Fibroblast of gingiva (primary cell): ENCODE measurements at regions not wholly inside any gene's neighbourhood (a gene's known extent, or its start where the extent isn't known, plus 50 kb on each side); places are given as distances from the start of the nearest gene placed in this dataset.
A peak's percentile ranks its signal among the peaks of the same experiment; 100 is the strongest.

Experiments used
- DNase-seq: peaks from one replicate; pipeline ENCODE4 v3.0.0-alpha.2; 2011; ENCODE audit warnings: low read depth

DNA sequence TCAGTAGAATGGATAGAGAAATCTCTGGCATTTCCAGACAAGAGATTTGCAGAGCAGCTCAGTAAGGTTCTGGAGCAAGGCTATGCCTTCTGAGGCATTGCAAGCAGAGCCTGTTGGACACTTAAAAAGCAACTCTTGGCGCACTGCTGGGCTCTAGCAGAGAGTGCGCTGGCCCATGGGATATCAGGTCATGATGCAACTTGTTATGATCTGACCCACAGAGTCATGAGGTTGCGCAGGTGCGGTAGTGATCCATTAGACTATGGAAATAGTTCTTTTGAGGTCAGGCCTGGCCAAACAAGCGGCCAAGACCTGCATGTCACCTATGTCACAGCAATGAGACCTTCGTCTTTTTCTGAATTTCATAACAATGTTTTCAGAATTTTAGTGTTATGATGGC is 168.6 kb downstream of the TMTC3 start:
- peak; percentile 8 for DNase-seq

DNA sequence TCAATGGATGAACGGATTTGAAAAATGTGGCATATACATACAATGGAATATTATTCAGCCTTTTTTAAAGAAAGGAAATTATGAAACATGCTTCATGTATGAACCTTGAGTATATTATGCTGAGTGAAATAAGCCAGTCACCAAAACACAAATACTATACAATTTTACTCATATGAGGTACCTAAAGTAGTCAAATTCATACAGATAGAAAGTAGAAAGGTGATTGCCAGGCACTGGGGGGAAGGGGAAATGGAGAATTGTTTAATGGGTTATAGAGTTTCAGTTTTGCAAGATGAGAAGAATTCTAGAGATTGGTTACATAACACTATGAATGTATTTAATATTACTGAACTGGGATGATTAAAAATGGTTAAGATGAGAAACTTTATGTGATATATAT is 171.4 kb downstream of the TMTC3 start:
- no peak for DNase-seq

DNA sequence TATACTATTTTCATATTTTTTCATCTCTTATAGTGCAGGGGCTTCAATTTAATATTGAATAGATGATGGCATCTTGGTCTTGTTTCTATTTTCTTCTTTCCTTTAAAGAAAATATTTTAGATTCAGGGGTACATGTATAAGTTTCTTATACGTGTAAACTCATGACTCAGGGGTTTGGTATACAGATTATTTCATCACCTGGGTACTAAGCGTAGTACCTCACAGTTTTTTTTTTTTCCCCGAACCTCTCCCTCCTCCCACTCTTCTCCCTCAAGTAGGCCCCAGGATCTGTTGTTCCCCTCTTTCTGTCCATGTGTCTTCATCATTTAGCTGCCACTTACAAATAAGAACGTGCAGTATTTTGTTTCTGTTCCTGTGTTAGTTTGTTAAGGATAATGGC is 172.6 kb downstream of the TMTC3 start:
- no peak for DNase-seq

DNA sequence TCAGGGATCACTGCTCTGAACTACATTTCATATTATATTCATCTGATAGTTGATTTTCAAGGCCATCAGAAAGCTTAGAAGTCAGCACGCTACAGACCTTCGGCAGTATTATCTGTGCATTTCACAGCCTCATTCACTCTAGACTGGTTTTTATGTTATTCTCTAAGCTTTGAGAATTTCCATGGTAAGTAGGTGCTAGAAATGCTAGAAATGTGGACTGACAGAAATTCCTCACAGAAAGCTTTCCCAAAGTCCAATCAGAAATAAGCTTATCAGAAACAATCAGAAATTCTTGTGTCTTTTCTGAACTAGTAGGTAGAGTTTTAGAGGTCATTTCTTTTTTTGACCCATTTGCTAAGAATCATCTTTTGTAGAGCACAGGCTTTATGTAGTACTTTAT is 176.6 kb downstream of the TMTC3 start:
- no peak for DNase-seq

DNA sequence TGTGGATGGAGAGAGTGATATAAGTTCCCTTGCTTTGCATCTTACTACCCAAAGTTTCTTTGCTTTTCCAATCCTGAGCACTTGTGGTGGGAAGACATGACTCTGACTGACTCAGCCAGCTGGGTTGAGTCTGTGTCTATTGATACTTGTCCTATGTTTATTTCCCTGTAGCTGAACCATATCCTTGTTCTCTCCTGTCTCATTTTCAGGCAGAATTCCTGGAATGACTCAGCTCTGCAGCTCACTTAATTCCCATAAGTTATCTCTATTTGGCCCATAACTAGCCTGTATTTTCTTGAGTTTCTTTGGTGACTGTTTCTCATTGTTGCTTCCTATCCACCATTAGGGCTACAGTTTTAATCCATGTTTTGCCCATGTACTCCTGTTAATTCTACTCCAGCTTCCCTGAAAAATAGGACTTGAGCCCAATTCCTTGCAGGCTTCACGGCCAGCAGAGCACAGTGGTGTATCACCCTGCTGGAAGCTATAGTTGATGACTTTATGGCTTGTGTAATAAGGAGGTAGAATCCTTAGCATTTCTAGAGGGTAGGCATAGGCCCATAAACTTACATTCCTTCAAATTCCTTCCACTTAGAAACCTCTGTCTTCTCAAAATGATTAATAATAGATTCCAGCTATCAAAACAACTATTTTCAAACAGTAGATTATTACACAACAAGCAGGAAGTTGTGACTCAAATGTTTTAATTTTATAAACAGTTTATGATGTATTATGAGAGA is 183.1 kb downstream of the TMTC3 start:
- peak; percentile 95 for DNase-seq

DNA sequence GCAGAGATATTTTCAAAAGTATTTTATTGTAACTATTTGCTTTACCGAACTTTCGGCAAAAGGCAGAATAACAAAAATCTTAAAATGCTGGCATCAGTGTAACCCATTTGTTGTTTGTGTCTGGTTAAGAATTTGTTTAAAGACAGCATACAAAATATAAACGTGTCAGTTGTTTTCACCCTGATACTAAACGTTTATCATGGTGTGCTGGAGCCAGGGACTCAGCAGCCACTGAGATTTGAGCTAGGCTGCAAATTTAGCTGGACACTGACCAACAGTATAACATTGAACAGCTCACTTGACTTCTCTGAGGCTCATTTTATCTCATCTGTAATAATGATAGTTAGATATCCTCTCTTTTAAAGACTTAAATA is 183.7 kb downstream of the TMTC3 start:
- DNase-seq: no peak

DNA sequence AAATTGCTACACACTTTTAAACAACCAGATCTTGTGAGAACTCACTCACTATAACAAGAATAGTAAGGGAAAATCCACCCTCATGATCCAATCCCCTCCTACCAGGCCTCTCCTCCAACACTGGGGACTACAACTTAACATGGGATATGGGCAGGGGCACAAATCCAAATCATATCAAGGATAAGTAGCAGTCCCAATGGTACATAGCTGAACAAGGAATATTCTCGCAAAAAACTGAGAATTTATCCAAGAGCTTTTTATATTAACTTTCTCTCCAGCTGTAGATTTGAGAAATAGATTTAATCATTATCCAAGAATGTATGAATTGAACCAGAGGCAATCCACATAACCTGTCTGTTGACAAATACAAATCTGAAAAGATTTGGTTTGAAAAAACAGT is 185.2 kb downstream of the TMTC3 start:
- DNase-seq: no peak

DNA sequence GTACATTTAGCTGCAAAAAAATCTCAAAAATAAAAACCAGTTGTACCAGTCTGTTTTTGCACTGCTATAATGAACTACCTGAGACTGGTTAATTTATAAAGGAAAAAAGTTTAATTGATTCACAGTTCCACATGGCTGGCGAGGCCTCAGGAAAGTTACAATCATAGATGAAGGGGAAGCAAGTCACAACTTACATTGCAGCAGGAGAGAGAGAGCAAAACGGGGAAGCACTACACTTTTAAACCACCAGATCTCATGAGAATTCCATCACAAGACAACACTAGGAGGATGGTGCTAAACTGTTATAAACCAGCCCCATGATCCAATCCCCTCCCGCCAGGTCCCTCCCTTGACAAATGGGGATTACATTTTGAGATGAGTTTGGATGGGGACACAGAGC is 186.0 kb downstream of the TMTC3 start:
- DNase-seq: no peak

DNA sequence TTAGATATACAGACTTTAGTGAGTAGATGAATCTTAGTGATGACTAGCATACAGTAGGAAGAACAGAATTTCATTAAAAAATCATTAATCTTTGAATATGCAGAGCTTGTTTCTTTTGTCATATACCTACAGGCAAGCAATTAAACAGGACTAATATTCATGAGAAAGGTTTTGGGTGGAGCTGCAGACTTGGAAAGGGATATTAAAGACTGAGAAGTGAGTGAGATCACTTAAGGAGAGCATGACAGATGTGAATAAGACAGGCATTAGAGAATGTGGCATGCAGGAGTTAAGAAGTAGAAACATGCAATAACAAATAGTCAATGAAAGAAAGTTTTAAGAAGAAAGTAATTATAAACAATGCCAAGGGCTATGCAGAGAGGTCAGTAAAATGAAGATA is 187.7 kb downstream of the TMTC3 start:
- DNase-seq: no peak

DNA sequence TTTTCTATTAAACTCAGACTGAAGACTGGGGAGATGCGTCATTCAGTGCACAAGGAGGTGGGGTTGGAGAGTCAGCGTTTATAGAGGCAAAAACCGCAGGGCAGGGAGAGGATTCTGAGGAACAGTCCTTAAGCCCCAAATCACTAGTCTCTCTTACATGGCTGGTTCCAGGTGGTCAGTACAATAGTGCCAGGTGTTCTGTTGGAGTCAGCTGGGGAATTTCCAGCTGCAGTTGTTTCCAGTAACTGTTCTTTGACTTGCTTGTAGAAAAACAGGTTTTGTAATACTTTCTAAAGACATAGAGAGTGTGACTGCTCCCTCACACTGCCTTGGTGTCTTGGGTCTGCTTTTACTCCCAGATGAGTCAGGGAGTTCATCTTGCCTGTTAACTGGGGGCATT is 192.2 kb downstream of the TMTC3 start:
- DNase-seq: peak; percentile 66

DNA sequence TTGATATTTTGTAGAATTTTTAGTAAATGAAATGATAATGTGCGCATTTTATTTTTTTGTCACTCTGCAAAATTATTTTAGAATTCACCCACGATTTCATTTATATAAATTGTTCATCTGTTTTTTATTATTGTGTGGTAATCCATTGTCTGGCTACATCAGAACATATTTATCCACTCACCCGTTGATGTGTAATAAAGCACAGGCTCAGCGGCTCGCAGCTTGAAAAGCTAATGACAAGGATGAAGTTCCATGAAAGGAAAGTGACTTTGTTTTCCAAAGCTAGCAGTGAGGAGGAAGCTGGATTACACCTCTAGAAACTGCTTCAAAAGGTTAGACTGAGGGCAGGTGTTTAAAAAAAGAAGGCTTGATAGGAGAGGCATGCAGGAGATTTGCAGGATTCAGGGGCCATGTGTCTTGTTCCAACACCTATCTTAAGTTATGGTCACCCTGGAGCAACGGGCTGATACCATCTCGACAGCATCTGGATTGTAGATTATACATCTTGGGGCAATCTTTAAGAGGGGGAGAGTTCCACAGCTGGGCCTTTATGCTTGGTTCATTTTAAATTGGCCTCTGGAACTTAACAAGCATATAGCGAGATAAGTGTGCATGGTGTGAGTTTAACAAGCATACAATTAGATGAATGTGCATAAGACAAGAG is 194.1 kb downstream of the TMTC3 start:
- DNase-seq: peak; percentile 45

DNA sequence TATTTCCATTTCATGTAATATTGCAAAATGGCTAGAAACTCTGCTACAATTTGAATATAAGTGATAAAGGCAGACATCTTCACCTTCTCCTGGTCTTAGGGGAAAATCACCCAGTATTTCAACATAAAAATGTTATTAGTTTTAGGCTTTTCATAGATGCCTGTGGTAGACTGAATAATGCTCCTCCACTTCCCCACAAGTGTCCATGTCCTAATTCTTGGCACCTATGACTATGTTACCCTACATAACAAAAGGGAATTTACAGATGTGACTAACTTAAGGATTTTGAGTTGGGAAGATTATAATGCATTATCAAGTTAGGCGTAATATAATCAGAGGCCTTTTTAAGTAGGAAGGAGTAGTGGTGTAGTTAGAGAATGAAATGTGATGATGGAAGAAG is 196.4 kb downstream of the TMTC3 start:
- DNase-seq: no peak

DNA sequence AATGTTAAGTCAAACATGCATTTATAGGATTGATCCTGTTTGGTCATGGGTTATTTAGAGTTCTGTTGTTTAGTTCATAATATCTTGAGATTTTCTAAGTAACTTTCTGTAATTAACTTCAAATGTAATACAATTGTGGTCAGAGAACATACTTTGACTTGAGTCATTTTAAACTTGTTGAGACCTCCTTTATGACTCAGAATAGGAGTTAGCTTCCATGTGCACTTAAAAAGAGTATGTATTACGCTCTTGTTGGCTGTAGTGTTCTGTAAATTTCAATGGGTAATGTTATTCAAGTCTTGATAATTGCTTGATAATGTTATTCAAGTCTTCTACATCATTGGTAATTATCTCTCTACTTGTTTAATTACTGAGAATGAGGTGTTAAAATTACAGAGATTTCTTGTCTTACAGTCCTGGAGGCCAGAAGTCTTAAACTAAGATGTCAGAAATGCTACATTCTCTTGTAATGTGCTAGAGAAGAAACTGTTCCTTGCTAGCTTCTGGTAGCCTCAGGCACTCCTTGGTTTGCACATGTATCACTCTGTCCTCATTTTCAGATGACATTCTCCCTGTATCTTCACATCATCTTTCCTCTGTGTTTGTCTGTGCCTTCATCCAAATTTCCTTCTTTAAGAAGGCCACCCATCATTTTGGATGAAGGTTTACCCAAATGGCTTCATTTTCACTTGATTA is 197.3 kb downstream of the TMTC3 start:
- DNase-seq: peak; percentile 51

DNA sequence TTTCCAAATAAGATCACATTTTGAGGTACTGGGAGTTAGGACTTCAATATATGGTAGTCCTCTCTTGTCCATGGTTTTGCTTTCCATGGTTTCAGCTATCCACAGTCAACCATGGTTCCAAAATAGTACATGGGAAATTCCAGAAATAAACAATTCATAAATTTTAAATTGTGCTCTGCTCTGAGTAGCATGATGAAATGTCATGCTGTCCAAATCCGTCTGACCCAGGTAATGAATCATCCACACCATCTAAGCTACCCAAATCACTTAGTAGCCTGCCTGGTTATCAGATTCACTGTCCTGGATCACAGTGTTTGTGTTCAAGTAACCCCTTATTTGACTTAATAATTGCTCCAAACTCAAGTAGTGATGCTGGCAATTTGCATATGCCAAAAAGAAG is 197.9 kb downstream of the TMTC3 start:
- no peak for DNase-seq

DNA sequence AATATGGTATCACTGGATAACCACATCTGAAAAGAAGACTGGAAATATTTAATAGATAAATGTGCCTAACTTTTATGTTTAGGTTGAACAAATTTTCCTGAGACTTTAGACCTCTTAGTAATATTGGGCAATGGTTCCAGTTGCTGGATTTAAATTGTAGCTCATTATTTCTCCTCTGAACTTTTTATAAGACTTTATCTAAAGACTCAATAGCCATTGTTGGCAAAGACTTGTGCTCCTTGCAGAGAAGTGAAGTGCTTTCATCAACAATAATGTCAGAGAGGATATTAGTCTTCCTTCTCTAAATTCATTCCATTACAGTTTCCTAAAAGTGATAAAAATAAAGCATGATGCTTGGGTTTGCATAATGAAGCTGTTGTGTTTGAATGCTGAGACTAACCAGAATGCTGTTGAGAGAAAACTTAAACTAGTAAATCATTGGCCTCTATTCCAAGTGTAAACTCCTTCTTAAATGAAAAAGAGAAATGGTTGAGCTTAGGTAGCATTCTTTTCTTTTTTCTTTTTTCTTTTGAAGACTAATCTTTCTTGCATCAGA is 200.2 kb downstream of the TMTC3 start:
- DNase-seq: no peak

DNA sequence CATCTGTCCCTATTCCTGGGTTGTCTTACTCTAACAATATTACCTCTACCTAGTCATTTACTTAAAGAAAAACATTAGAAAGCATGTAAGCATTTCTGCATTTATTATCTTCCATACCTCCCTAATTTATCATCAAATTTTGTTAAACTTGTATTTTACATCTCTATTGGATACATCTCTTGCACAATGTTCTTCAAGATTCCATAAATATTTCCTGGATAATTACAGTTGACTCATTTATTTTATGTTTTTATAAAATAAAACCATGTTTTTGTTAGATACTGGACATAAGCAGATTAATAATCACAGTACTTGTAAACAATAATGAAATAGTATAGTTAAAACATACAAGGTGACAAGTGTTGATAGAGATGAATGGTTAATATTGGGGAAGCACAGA is 209.0 kb downstream of the TMTC3 start:
- peak; percentile 19 for DNase-seq

DNA sequence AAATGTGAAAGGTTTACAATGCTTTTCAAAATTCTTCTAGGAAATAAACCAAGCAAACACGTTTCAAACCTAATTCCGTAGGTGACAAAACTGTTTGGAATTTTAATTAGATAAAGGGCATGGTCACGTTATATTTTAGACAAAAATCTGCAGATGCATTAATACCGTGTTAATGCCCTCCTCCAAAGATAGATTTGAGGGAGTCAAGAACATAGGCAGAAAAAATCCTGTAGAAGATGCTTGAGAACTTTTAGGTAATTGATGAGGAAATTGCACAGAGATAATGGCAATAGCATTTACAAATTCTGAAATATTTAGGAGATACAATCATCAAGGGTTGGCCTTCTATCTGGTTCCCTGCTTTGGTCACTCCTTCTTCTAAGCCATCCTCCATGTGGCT is 212.6 kb downstream of the TMTC3 start:
- DNase-seq: no peak

DNA sequence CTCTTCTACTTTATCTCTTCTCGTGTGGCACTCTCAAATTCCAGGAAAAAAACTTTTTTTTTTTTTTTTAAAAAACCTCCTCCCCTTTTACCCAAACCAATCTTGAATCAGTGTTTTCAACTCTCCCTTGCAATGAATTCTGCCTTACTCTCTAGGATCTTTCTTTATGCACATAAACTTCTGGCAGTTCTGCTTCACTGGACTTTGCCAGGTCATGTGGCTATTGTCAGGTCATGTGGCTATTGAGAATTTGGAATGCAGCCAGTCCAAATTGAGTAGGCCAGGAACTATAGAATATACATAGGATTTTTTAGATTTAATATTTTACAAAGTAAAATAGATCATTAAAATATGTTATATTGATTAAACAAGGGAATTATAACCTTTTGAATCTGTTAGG is 218.2 kb downstream of the TMTC3 start:
- DNase-seq: no peak

DNA sequence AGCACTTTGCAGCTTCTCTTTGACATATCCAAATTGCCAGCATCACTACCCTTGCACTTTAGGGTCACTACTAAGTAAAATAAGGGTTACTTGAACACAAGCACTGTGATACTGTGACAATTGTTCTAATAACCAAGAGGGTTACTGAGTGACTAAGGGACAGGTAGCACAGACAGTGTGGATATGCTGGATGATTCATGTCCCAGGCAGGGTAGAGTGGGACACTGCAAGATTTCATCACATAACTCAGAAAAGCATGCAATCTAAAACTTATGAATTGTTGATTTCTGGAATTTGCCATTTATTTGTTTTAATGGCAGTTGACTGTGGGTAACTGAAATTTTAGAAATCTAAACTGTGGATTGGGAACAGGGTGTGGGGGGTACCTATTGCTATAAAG is 218.8 kb downstream of the KITLG start:
- DNase-seq: peak; percentile 25

DNA sequence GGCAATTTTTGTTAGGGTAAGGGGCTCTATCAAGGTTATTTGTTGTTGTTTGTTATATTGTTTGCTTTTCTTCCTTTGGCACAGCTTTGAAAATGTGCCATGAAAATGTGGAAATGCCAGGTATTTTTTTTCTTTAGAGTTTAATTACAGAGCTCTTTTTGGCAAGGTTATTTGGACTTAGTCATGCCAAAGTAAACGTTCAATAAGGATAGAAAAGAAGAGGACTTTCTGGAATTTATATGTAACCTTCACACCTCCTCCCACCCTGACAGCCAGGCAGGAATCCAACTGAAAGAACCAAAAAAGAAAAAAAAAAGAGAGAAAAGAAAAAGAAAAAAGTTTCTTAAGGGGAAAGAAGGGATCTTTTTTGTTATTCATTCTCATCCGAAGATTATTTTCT is 217.8 kb downstream of the KITLG start:
- DNase-seq: no peak

DNA sequence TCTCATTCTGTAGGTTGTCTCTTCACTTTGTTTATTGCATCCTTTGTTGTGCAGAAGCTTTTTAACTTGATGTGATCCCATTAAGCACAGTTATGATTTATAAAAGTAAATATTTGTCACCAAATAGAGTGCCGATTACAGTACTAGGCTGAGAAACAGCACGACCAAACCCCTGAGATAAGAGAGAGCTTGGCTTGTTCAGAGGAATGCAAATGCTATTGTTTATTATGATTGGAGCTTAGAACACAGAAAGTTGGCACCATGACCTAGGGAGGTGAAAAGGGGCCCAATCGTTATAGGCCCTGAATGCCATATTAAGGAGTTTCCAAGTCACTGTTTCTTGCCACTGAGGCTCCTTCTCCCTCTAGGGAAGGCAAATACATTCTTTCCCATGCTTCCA is 214.9 kb downstream of the KITLG start:
- DNase-seq: no peak

DNA sequence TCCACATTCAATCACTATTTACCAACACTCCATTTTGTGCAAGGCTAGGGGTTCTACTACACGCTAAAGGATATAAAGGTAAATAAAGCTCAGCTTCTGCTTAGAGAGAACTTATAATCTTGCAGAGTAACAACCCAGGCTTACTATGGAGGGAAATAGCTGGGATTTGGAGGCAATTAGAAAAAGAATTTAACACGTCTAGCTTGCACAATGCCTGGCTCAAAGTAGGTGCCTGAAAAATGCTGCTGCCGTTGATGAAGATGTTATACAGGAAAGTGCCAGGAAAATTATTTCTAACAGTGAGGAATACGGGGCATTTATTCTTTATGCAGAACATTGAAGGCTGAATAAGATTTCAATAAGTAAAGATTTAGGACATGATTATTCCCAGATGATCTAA is 214.2 kb downstream of the KITLG start:
- no peak for DNase-seq

DNA sequence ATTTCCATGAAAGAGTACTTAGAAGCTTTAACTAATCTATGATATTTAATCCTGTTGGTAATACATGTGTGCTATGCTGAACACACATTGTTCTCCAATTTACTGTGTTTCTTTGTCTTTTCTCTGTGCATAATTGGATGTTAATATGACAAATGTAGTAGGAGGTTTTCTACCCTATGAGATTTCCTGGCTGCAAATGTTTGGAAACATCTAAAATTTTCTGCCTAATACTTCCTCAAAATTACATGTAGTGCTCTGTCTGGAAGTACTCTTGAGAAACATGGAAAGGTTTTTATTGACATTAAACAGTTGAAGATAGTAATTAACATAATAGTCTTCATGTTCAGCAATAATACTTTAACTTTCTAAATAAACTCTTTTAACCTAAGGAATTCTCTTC is 213.0 kb downstream of the KITLG start:
- DNase-seq: no peak
